GM12878 (cell line): ENCODE measurements at regions not wholly inside any gene's neighbourhood (a gene's known extent, or its start where the extent isn't known, plus 50 kb on each side); places are given as distances from the start of the nearest gene placed in this dataset.

Source experiments
- ATAC-seq: fragments of 200-7000 bp; cut with Tn5 transposase; 3 replicates; pipeline ENCODE4 v1.9.1; 2020; ENCODE audit warnings: mild to moderate bottlenecking, moderate library complexity
- BruUV-seq: library from RNA; stranded (reverse); fragments of 400-500 nt; replicated peaks from 2 replicates; lab custom pipeline; 2021; lab: Mats Ljungman, UMichigan
- CTCF ChIA-PET: fragments of 300-600 bp; sonication (Branson Sonifier 250); formaldehyde crosslinking; extraction: SDS; loops from one replicate; lab custom pipeline; 2021; ENCODE audit warnings: inconsistent platforms; lab: Yijun Ruan, JAX
- POLR2A ChIA-PET: fragments of 350-600 bp; formaldehyde crosslinking; extraction: SDS; loops from one replicate; lab custom pipeline; 2021; ENCODE audit warnings: inconsistent platforms; lab: Charles Lee
- RAD21 ChIA-PET: fragments of 300-600 bp; sonication (Branson Sonifier 250); formaldehyde crosslinking; loops from one replicate; lab custom pipeline; 2023; ENCODE audit warnings: antibody characterized with exemption; ENCODE audit not compliant: unreplicated experiment; lab: Charles Lee
- SMC1A ChIA-PET: fragments of 300-600 bp; sonication (Branson Sonifier 250); formaldehyde crosslinking; loops from one replicate; lab custom pipeline; 2023; ENCODE audit not compliant: unreplicated experiment, uncharacterized antibody; lab: Charles Lee
- DNase-seq: peaks from one replicate; pipeline ENCODE4 v3.0.0-alpha.2; 2011; ENCODE audit warnings: low read depth, low spot score
- FAIRE-seq: peaks from 3 replicates; lab custom pipeline; 2011; peaks lifted over from hg19 to GRCh38; lab: Jason Lieb, UNC
- H2AFZ ChIP-seq: 2 replicates; pipeline ENCODE4 v1.6.0; 2011; ENCODE audit warnings: low read depth, low read length, control low read depth; ENCODE audit not compliant: control insufficient read depth
- H3K27ac ChIP-seq: 2 replicates; pipeline ENCODE4 v1.5.1; 2011; ENCODE audit warnings: control low read depth; ENCODE audit not compliant: control insufficient read depth, insufficient read depth
- H3K27me3 ChIP-seq, 2 experiments: replicated peaks in 1 of 2; 2 replicates each; pipeline versions ENCODE4 v1.6.0 to v1.6.1; 2011; ENCODE audit warnings: low read length in 1 of 2; ENCODE audit not compliant: control insufficient read depth in 2 of 2, insufficient read depth in 2 of 2
- H3K36me3 ChIP-seq, 2 experiments: 2 replicates each; pipeline ENCODE4 v1.5.1; 2011; ENCODE audit warnings: low read length in 1 of 2; ENCODE audit not compliant: control insufficient read depth in 2 of 2, insufficient read depth in 2 of 2
- H3K4me1 ChIP-seq: 2 replicates; pipeline ENCODE4 v1.6.1; 2011; ENCODE audit warnings: mild to moderate bottlenecking, low read length, moderate library complexity, mixed read lengths; ENCODE audit not compliant: control insufficient read depth, insufficient read depth
- H3K4me2 ChIP-seq: 2 replicates; pipeline ENCODE4 v1.6.0; 2011; ENCODE audit warnings: control low read depth; ENCODE audit not compliant: control insufficient read depth, insufficient read depth
- H3K4me3 ChIP-seq: fragments of 200-600 bp; sonication (generic); 2 replicates; pipeline ENCODE4 v1.5.1; 2016
- H3K79me2 ChIP-seq: 2 replicates; pipeline ENCODE4 v1.6.0; 2011; ENCODE audit warnings: low read length; ENCODE audit not compliant: control insufficient read depth, insufficient read depth
- H3K9ac ChIP-seq: 2 replicates; pipeline ENCODE4 v1.8.0; 2011; ENCODE audit warnings: low read length, control low read depth, mixed read lengths; ENCODE audit not compliant: control insufficient read depth, insufficient read depth
- H3K9me3 ChIP-seq: replicated peaks from 3 replicates; pipeline ENCODE4 v1.5.1; 2011; ENCODE audit warnings: mild to moderate bottlenecking, low read length; ENCODE audit not compliant: control insufficient read depth, insufficient read depth
- H4K20me1 ChIP-seq: 2 replicates; pipeline ENCODE4 v1.6.0; 2011; ENCODE audit not compliant: control insufficient read depth, insufficient read depth
- ASH2L ChIP-seq: fragments of 300-600, 200-600 bp; sonication (generic); IDR thresholded peaks from 2 replicates; pipeline ENCODE4 v1.6.1; 2017; ENCODE audit warnings: low read depth, mild to moderate bottlenecking, borderline replicate concordance
- CHD2 ChIP-seq: IDR thresholded peaks from 2 replicates; pipeline ENCODE4 v1.6.1; 2011; ENCODE audit warnings: low read depth, low read length, improper control_type of control experiment, borderline replicate concordance
- MEF2A ChIP-seq: IDR thresholded peaks from 2 replicates; pipeline ENCODE4 v1.6.1; 2011; ENCODE audit warnings: low read depth, mild to moderate bottlenecking, low read length, moderate library complexity; ENCODE audit not compliant: insufficient read depth
- MYC ChIP-seq: IDR thresholded peaks from 2 replicates; pipeline ENCODE4 v1.6.1; 2011; ENCODE audit warnings: mild to moderate bottlenecking, low read length, moderate library complexity, inconsistent platforms; ENCODE audit not compliant: insufficient read depth, insufficient replicate concordance, insufficient read length, severe bottlenecking
- NFXL1 ChIP-seq: fragments of 450-650 bp; IDR thresholded peaks from 2 replicates; pipeline ENCODE4 v1.6.1; 2017; ENCODE audit warnings: antibody characterized with exemption, mild to moderate bottlenecking, borderline replicate concordance
- NR2C1 ChIP-seq: fragments of 450-650 bp; IDR thresholded peaks from 2 replicates; pipeline ENCODE4 v1.6.1; 2017; ENCODE audit warnings: antibody characterized with exemption, mild to moderate bottlenecking, moderate library complexity
- NR2F1 ChIP-seq: fragments of 450-650 bp; conservative IDR thresholded peaks from 2 replicates; pipeline ENCODE4 v1.6.1; 2017; ENCODE audit warnings: mild to moderate bottlenecking
- POLR2A ChIP-seq: IDR thresholded peaks from 2 replicates; pipeline ENCODE4 v1.6.1; 2011; ENCODE audit warnings: low read depth, mild to moderate bottlenecking, low read length
- SREBF1 ChIP-seq: IDR thresholded peaks from 2 replicates; pipeline ENCODE4 v1.6.1; 2012; ENCODE audit warnings: mild to moderate bottlenecking, low read length
- TBL1XR1 ChIP-seq: IDR thresholded peaks from 2 replicates; pipeline ENCODE4 v1.6.1; 2012; ENCODE audit warnings: low read depth, low read length, improper control_type of control experiment
- ZNF622 ChIP-seq: fragments of 450-650 bp; IDR thresholded peaks from 2 replicates; pipeline ENCODE4 v1.6.1; 2017; ENCODE audit warnings: mild to moderate bottlenecking, inconsistent platforms
- WGBS: methylation state at CpG from one replicate; pipeline ENCODE4 v1.1.6; 2016; ENCODE audit warnings: low lambda C conversion rate; ENCODE audit not compliant: insufficient replicate concordance, insufficient coverage; ENCODE audit errors: missing lambda C conversion rate; 5-methylcytosine and 5-hydroxymethylcytosine counted together
- in situ Hi-C: fragments of 300-500 bp; cut with MboI; formaldehyde crosslinking; loops from 9 replicates; pipeline ENCODE4 v1.14.3; 2018; ENCODE audit warnings: mixed read lengths
- intact Hi-C: fragments of 100-400 bp; cut with micrococcal nuclease; formaldehyde crosslinking; loops from one replicate; pipeline ENCODE4 v1.14.2; 2022; ENCODE audit not compliant: unreplicated experiment
- TF ChIP-seq, protein P1 (sequence below), 3 experiments: IDR thresholded peaks in 2 of 3; conservative IDR thresholded peaks in 1 of 3; 2 replicates each; pipeline ENCODE4 v1.5.1; 2011; ENCODE audit warnings: low read depth in 3 of 3, low read length in 3 of 3, mild to moderate bottlenecking in 3 of 3, control low read depth in 2 of 3, moderate library complexity in 2 of 3, inconsistent platforms in 1 of 3, mixed read lengths in 1 of 3; ENCODE audit not compliant: control insufficient read depth in 2 of 3, insufficient read depth in 1 of 3; ENCODE audit errors: extremely low read depth in 1 of 3
- TF ChIP-seq, protein P2 (sequence below): fragments of 450-650 bp; IDR thresholded peaks from 2 replicates; pipeline ENCODE4 v1.6.1; 2017; ENCODE audit warnings: borderline replicate concordance

DNA sequence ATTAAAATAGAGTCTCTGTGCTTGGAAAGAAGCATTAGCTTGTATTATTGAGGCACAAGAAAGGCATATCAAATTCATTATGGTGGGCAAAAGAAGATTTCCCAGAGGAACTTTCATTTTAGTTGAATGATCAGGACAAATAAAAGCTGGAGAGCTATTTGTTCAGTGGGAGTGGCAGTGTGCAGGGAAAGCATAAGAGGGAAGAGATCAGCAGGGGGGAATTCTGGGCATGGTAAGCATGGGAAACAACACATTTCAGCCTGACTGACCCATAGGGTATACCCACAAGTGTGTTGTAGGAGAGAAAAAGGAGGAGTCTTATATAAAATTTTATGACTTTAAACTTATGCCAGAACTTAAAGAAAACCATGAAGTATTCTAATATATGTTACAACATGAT, 167.7 kb upstream of the RASA1 start:
- FAIRE-seq, result no peak
- SMC1A ChIA-PET, result interaction anchor here (1.0 to 3.5 kb wide), 10 partner anchors 8 to 95 kb away, joined by 3 to 16 read pairs (median 6); no protein-coding TSS in a partner anchor
- H3K27me3 ChIP-seq, result no peaks in the 10 kb centered on the region
- intact Hi-C loops, result no loop called here
- TF ChIP-seq MEF2A (no peak), MYC (no peak), TBL1XR1 (no peak), ZNF622 (no peak)
- TF ChIP-seq, all 136 proteins: peak for 0
- DNase-seq, result no peak
- POLR2A ChIA-PET, result interaction anchor here (1.6 kb wide), 1 partner anchor 22 kb away, joined by 3 read pairs; no protein-coding TSS in a partner anchor
- no peak for ATAC-seq
- H3K4me3 ChIP-seq, result no peak overlapping the region
- H4K20me1 ChIP-seq, result no peaks in the 10 kb centered on the region
- H3K36me3 ChIP-seq, result no peaks in the 10 kb centered on the region
- in situ Hi-C loops, result no loop called here
- H3K9ac ChIP-seq, result no peak overlapping the region
- CTCF ChIA-PET, result interaction anchor here (1.1 to 1.2 kb wide), 2 partner anchors 17 to 300 kb away, joined by 3 to 4 read pairs; no protein-coding TSS in a partner anchor
- no peaks in the 10 kb centered on the region for H3K9me3 ChIP-seq
- no peaks in the 10 kb centered on the region for H3K79me2 ChIP-seq
- no peak overlapping the region for H3K27ac ChIP-seq
- RAD21 ChIA-PET, result interaction anchor here (1.0 to 2.8 kb wide), 4 partner anchors 20 to 28 kb away, joined by 3 to 9 read pairs (median 8); no protein-coding TSS in a partner anchor
- H3K4me2 ChIP-seq, result no peak overlapping the region
- peaks cover 19% of the 10 kb centered on the region for H3K4me1 ChIP-seq
- no peak overlapping the region for H2AFZ ChIP-seq
- BruUV-seq, result no TSS peak

DNA sequence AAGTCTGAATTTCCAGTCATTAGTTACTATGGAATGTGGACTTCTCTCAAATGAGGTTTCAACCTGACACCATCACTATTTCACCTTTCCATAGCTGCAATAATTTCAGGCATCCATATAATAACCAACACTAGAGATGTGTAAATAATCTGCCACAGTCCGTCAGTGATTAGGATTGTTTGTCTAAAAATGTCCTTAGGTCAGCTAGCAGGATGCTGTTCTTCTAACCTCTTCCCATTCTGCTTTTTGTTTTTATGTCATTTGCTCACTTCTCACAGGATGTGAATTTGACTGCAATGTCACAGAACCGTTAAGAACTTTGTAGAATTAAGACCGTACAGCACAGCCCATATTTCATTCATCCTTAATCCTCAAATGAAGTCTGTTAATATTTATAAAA, 166.4 kb upstream of the RASA1 start:
- Histone ChIP-seq H3K27me3 (no peaks in the 10 kb centered on the region), H3K9me3 (peaks cover 2% of the 10 kb centered on the region; the same call in 1 of the 3 replicates), H3K27ac (no peak overlapping the region), H4K20me1 (no peaks in the 10 kb centered on the region), H3K4me1 (peaks cover 19% of the 10 kb centered on the region), H3K36me3 (no peaks in the 10 kb centered on the region), H3K9ac (no peak overlapping the region), H2AFZ (no peak overlapping the region), H3K79me2 (no peaks in the 10 kb centered on the region), H3K4me3 (no peak overlapping the region), H3K4me2 (no peak overlapping the region)
- CTCF ChIA-PET, result no interaction called here
- 0% methylated on average over 3 of the region's 3 CpGs for WGBS
- BruUV-seq, result no TSS peak
- RAD21 ChIA-PET, result interaction anchor here (0.9 to 4.5 kb wide), 4 partner anchors 16 to 26 kb away, joined by 3 to 26 read pairs (median 6); no protein-coding TSS in a partner anchor
- ATAC-seq (no peak), FAIRE-seq (no peak), DNase-seq (no peak)
- in situ Hi-C loops, result no loop called here
- no peak for TF ChIP-seq NR2C1
- TF ChIP-seq CHD2, result no peak
- no peak for TF ChIP-seq SREBF1
- no peak for TF ChIP-seq NFXL1
- TF ChIP-seq, protein P1, sequence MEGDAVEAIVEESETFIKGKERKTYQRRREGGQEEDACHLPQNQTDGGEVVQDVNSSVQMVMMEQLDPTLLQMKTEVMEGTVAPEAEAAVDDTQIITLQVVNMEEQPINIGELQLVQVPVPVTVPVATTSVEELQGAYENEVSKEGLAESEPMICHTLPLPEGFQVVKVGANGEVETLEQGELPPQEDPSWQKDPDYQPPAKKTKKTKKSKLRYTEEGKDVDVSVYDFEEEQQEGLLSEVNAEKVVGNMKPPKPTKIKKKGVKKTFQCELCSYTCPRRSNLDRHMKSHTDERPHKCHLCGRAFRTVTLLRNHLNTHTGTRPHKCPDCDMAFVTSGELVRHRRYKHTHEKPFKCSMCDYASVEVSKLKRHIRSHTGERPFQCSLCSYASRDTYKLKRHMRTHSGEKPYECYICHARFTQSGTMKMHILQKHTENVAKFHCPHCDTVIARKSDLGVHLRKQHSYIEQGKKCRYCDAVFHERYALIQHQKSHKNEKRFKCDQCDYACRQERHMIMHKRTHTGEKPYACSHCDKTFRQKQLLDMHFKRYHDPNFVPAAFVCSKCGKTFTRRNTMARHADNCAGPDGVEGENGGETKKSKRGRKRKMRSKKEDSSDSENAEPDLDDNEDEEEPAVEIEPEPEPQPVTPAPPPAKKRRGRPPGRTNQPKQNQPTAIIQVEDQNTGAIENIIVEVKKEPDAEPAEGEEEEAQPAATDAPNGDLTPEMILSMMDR (IDR thresholded peaks at IDR 0.05 in 2 of 3, conservative IDR thresholded peaks at IDR 0.05 in 1 of 3; ENCODE audit: control insufficient read depth in 2 of 3, extremely low read depth in 1 of 3, insufficient read depth in 1 of 3, low read depth in 3 of 3, low read length in 3 of 3), result no peak
- TF ChIP-seq, protein P2, sequence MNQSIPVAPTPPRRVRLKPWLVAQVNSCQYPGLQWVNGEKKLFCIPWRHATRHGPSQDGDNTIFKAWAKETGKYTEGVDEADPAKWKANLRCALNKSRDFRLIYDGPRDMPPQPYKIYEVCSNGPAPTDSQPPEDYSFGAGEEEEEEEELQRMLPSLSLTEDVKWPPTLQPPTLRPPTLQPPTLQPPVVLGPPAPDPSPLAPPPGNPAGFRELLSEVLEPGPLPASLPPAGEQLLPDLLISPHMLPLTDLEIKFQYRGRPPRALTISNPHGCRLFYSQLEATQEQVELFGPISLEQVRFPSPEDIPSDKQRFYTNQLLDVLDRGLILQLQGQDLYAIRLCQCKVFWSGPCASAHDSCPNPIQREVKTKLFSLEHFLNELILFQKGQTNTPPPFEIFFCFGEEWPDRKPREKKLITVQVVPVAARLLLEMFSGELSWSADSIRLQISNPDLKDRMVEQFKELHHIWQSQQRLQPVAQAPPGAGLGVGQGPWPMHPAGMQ, result no peak
- no peak for TF ChIP-seq POLR2A
- TF ChIP-seq ASH2L, result no peak
- TF ChIP-seq NR2F1, result no peak
- intact Hi-C loops, result no loop called here
- SMC1A ChIA-PET, result interaction anchor here (0.7 to 5.0 kb wide), 10 partner anchors 9 to 118 kb away, joined by 3 to 44 read pairs (median 4); no protein-coding TSS in a partner anchor
- POLR2A ChIA-PET, result interaction anchor here (1.6 kb wide), 1 partner anchor 18 kb away, joined by 6 read pairs; no protein-coding TSS in a partner anchor
